HEK293 (cell line): ENCODE measurements at regions not wholly inside any gene's neighbourhood (a gene's known extent, or its start where the extent isn't known, plus 50 kb on each side); places are given as distances from the start of the nearest gene placed in this dataset.

Source experiments
- CTCF ChIA-PET: fragments of 350-600 bp; formaldehyde crosslinking; extraction: SDS; loops from one replicate; lab custom pipeline; 2021; ENCODE audit warnings: antibody characterized with exemption; lab: Yijun Ruan, JAX
- POLR2A ChIA-PET: fragments of 300-600 bp; formaldehyde crosslinking; extraction: SDS; loops from one replicate; lab custom pipeline; 2020; ENCODE audit warnings: antibody characterized with exemption, inconsistent platforms; lab: Yijun Ruan, JAX
- H3K27ac ChIP-seq: fragments of 200-500 bp; sonication (Bioruptor generic); 2 replicates; pipeline ENCODE4 v1.5.1; 2014; ENCODE audit warnings: low read depth, low read length, control low read depth, inconsistent platforms; ENCODE audit errors: extremely low read depth
- H3K36me3 ChIP-seq, 2 experiments: fragments of 200-500 bp in 1 of 2; sonication (Bioruptor generic) in 1 of 2; 1 replicate in 1 of 2; 2 replicates in 1 of 2; pipeline ENCODE4 v1.5.1; 2014 to 2017; ENCODE audit warnings: inconsistent platforms in 2 of 2, low read length in 2 of 2; ENCODE audit not compliant: control insufficient read depth in 2 of 2, insufficient read depth in 1 of 2
- H3K4me1 ChIP-seq: fragments of 200-500 bp; sonication (Bioruptor generic); 2 replicates; pipeline ENCODE4 v1.5.1; 2014; ENCODE audit warnings: mild to moderate bottlenecking, low read length, inconsistent platforms; ENCODE audit not compliant: control insufficient read depth, insufficient read depth
- H3K4me3 ChIP-seq: 2 replicates; pipeline ENCODE4 v1.5.1; 2011; ENCODE audit warnings: low read depth, mild to moderate bottlenecking, control low read depth, low read length, moderate library complexity
- H3K9me3 ChIP-seq: fragments of 200-500 bp; sonication (Bioruptor generic); 2 replicates; pipeline ENCODE4 v1.5.1; 2014; ENCODE audit warnings: low read depth, low read length, inconsistent platforms; ENCODE audit not compliant: control insufficient read depth, insufficient read depth
- ATF2 ChIP-seq: fragments of 450-650 bp; formaldehyde crosslinking; IDR thresholded peaks from 2 replicates; pipeline ENCODE4 v1.5.1; 2016; ENCODE audit warnings: missing biosample characterization, missing genetic modification characterization, low read depth
- BCL11A ChIP-seq: fragments of 450-650 bp; formaldehyde crosslinking; IDR thresholded peaks from 2 replicates; pipeline ENCODE4 v1.5.1; 2016; ENCODE audit warnings: low read depth, missing biosample characterization, missing genetic modification characterization
- FEZF1 ChIP-seq: fragments of 450-650 bp; formaldehyde crosslinking; IDR thresholded peaks from 2 replicates; pipeline ENCODE4 v1.5.1; 2016; ENCODE audit warnings: missing biosample characterization, missing genetic modification characterization
- INSM2 ChIP-seq: fragments of 450-650 bp; formaldehyde crosslinking; IDR thresholded peaks from 2 replicates; pipeline ENCODE4 v1.5.1; 2016; ENCODE audit warnings: missing biosample characterization, missing genetic modification characterization
- KLF10 ChIP-seq: fragments of 450-650 bp; IDR thresholded peaks from 2 replicates; pipeline ENCODE4 v1.5.1; 2018; ENCODE audit warnings: missing biosample characterization, mild to moderate bottlenecking, missing genetic modification characterization
- OSR2 ChIP-seq: fragments of 450-650 bp; formaldehyde crosslinking; IDR thresholded peaks from 2 replicates; pipeline ENCODE4 v1.5.1; 2016; ENCODE audit warnings: missing biosample characterization, missing genetic modification characterization
- RBAK ChIP-seq: fragments of 450-650 bp; formaldehyde crosslinking; IDR thresholded peaks from 2 replicates; pipeline ENCODE4 v1.5.1; 2016; ENCODE audit warnings: missing biosample characterization, missing genetic modification characterization
- REPIN1 ChIP-seq: fragments of 450-650 bp; formaldehyde crosslinking; IDR thresholded peaks from 2 replicates; pipeline ENCODE4 v1.5.1; 2017; ENCODE audit warnings: missing biosample characterization, missing genetic modification characterization, low read depth
- WT1 ChIP-seq: fragments of 450-650 bp; formaldehyde crosslinking; IDR thresholded peaks from 2 replicates; pipeline ENCODE4 v1.5.1; 2016; ENCODE audit warnings: missing biosample characterization, missing genetic modification characterization
- ZBTB17 ChIP-seq: fragments of 450-650 bp; formaldehyde crosslinking; IDR thresholded peaks from 2 replicates; pipeline ENCODE4 v1.5.1; 2016; ENCODE audit warnings: missing biosample characterization, missing genetic modification characterization
- ZBTB21 ChIP-seq: fragments of 450-650 bp; formaldehyde crosslinking; IDR thresholded peaks from 2 replicates; pipeline ENCODE4 v1.5.1; 2017; ENCODE audit warnings: missing biosample characterization, missing genetic modification characterization
- ZNF132 ChIP-seq: fragments of 450-650 bp; formaldehyde crosslinking; IDR thresholded peaks from 2 replicates; pipeline ENCODE4 v1.5.1; 2017; ENCODE audit warnings: missing biosample characterization, missing genetic modification characterization, borderline replicate concordance
- ZNF2 ChIP-seq: fragments of 450-650 bp; formaldehyde crosslinking; IDR thresholded peaks from 2 replicates; pipeline ENCODE4 v1.5.1; 2016; ENCODE audit warnings: missing biosample characterization, missing genetic modification characterization
- ZNF211 ChIP-seq: fragments of 450-650 bp; formaldehyde crosslinking; IDR thresholded peaks from 2 replicates; pipeline ENCODE4 v1.5.1; 2016; ENCODE audit warnings: low read depth, missing biosample characterization, missing genetic modification characterization
- ZNF214 ChIP-seq: fragments of 450-650 bp; formaldehyde crosslinking; IDR thresholded peaks from 2 replicates; pipeline ENCODE4 v1.5.1; 2017; ENCODE audit warnings: missing biosample characterization, mild to moderate bottlenecking, missing genetic modification characterization, borderline replicate concordance
- ZNF24 ChIP-seq: fragments of 450-650 bp; formaldehyde crosslinking; IDR thresholded peaks from 2 replicates; pipeline ENCODE4 v1.5.1; 2016; ENCODE audit warnings: missing biosample characterization, missing genetic modification characterization
- ZNF302 ChIP-seq: fragments of 450-650 bp; formaldehyde crosslinking; IDR thresholded peaks from 2 replicates; pipeline ENCODE4 v1.5.1; 2016; ENCODE audit warnings: missing biosample characterization, missing genetic modification characterization, low read depth
- ZNF48 ChIP-seq: fragments of 450-650 bp; formaldehyde crosslinking; IDR thresholded peaks from 2 replicates; pipeline ENCODE4 v1.5.1; 2016; ENCODE audit warnings: missing biosample characterization, missing genetic modification characterization
- ZNF580 ChIP-seq: fragments of 450-650 bp; formaldehyde crosslinking; IDR thresholded peaks from 2 replicates; pipeline ENCODE4 v1.5.1; 2016; ENCODE audit warnings: missing biosample characterization, missing genetic modification characterization
- ZNF596 ChIP-seq: fragments of 450-650 bp; IDR thresholded peaks from 2 replicates; pipeline ENCODE4 v1.5.0; 2018; ENCODE audit warnings: missing biosample characterization, mild to moderate bottlenecking, missing genetic modification characterization, moderate library complexity
- ZNF629 ChIP-seq: fragments of 450-650 bp; formaldehyde crosslinking; IDR thresholded peaks from 2 replicates; pipeline ENCODE4 v1.5.1; 2017; ENCODE audit warnings: missing biosample characterization, missing genetic modification characterization
- ZNF658 ChIP-seq: fragments of 450-650 bp; formaldehyde crosslinking; IDR thresholded peaks from 2 replicates; pipeline ENCODE4; 2016; ENCODE audit warnings: missing biosample characterization, missing genetic modification characterization
- ZNF792 ChIP-seq: fragments of 450-650 bp; formaldehyde crosslinking; IDR thresholded peaks from 2 replicates; pipeline ENCODE4 v1.5.1; 2016; ENCODE audit warnings: missing biosample characterization, missing genetic modification characterization
- ZNF843 ChIP-seq: fragments of 450-650 bp; formaldehyde crosslinking; IDR thresholded peaks from 2 replicates; pipeline ENCODE4 v1.5.1; 2016; ENCODE audit warnings: missing biosample characterization, missing genetic modification characterization
- ZSCAN16 ChIP-seq: fragments of 450-650 bp; formaldehyde crosslinking; IDR thresholded peaks from 2 replicates; pipeline ENCODE4 v1.5.1; 2016; ENCODE audit warnings: missing biosample characterization, missing genetic modification characterization
- TF ChIP-seq, protein P1 (sequence below): fragments of 450-650 bp; formaldehyde crosslinking; IDR thresholded peaks from 2 replicates; pipeline ENCODE4 v1.5.1; 2017; ENCODE audit warnings: missing biosample characterization, missing genetic modification characterization

GRCh38 chr4:79473439-79473724, 65.4 kb upstream of the GK2 start:
- no peak overlapping the region for H3K27ac ChIP-seq
- ChIA-PET POLR2A (no interaction called here), CTCF (no interaction called here)
- H3K36me3 ChIP-seq, result no peaks in the 10 kb centered on the region
- no peak overlapping the region for H3K4me3 ChIP-seq
- H3K4me1 ChIP-seq, result no peaks in the 10 kb centered on the region
- H3K9me3 ChIP-seq, result no peaks in the 10 kb centered on the region
- TF ChIP-seq ZNF132 (tag by site-specific recombination) (no peak), REPIN1 (tag by site-specific recombination) (no peak), ZBTB17 (no peak), KLF10 (tag by site-specific recombination) (no peak), OSR2 (no peak), ZNF214 (tag by site-specific recombination) (no peak), ZNF302 (tag by site-specific recombination) (no peak), INSM2 (tag by site-specific recombination) (no peak), RBAK (tag by site-specific recombination) (no peak), ZSCAN16 (tag by site-specific recombination) (no peak), ZNF658 (tag by site-specific recombination) (no peak), ZNF48 (tag by site-specific recombination) (no peak), ZNF596 (no peak)

DNA sequence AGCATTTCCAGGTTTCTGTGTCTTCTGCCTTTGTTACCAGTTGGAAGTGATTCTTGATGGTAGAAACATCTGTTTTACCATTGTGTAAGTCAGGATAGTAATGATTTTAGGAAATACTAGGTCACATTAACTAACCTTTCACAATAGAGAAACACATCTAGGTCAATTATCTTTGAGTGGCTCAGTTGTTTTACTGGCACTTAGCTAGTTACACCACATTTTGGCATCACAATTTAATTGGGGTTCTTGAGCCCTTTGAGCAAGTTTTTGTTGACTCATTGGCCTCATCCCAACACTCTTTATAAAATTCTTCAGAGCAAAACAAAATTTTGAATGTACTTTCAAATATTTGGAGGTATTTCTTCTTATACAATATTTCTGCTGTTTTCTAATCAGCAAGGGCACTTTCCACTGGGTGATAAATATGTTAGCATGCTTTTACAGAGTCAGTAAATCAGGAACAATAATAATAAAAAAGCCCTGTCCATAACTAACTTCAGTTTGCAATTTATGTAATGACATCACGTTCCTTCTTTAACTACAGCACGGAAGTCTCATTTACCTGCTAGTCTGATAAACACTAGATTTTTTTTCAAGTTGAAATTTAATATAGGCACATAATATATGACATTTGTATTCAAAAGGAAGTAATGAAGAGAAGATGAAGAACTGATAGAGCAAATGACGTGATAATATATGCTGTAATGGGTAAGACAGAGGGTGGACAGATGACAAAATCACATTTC, 64.8 kb upstream of the GK2 start:
- Histone ChIP-seq H3K27ac (no peak overlapping the region), H3K36me3 (no peaks in the 10 kb centered on the region), H3K4me3 (no peak overlapping the region), H3K4me1 (no peaks in the 10 kb centered on the region)
- POLR2A ChIA-PET, result no interaction called here
- TF ChIP-seq, protein P1, sequence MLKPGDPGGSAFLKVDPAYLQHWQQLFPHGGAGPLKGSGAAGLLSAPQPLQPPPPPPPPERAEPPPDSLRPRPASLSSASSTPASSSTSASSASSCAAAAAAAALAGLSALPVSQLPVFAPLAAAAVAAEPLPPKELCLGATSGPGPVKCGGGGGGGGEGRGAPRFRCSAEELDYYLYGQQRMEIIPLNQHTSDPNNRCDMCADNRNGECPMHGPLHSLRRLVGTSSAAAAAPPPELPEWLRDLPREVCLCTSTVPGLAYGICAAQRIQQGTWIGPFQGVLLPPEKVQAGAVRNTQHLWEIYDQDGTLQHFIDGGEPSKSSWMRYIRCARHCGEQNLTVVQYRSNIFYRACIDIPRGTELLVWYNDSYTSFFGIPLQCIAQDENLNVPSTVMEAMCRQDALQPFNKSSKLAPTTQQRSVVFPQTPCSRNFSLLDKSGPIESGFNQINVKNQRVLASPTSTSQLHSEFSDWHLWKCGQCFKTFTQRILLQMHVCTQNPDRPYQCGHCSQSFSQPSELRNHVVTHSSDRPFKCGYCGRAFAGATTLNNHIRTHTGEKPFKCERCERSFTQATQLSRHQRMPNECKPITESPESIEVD (tag by site-specific recombination), result peak; percentile 58
- TF ChIP-seq WT1 (tag by site-specific recombination) (0 out of 2 replicates have a peak, but pooled peaks have one; percentile 13), ZBTB21 (tag by site-specific recombination) (peak; percentile 34; the same call in 1 of the 2 replicates), ZNF792 (tag by site-specific recombination) (no peak), FEZF1 (tag by site-specific recombination) (peak; percentile 50; the same call in 1 of the 2 replicates), ZNF24 (tag by site-specific recombination) (peak; percentile 78), ZNF2 (tag by site-specific recombination) (no peak), ZNF629 (tag by site-specific recombination) (peak; percentile 47; the same call in 1 of the 2 replicates), ATF2 (peak; percentile 66), BCL11A (tag by site-specific recombination) (0 out of 2 replicates have a peak, but pooled peaks have one; percentile 31), ZNF211 (tag by site-specific recombination) (no peak), ZNF843 (tag by site-specific recombination) (0 out of 2 replicates have a peak, but pooled peaks have one; percentile 33), ZNF580 (no peak)
- TF ChIP-seq, all 188 proteins: peak for 9
- CTCF ChIA-PET, result no interaction called here
- no peaks in the 10 kb centered on the region for H3K9me3 ChIP-seq
